Activated CD8-positive, alpha-beta memory T cell treated with anti-CD3 and anti-CD28 coated beads, Interleukin-2, amount 10 ng/mL, durations not matched to agents 7 days and 5 days (primary cell): ENCODE measurements at regions not wholly inside any gene's neighbourhood (a gene's known extent, or its start where the extent isn't known, plus 50 kb on each side); places are given as distances from the start of the nearest gene placed in this dataset.

Experiments used
- ATAC-seq: fragments of 150-1000 bp; cut with Tn5 transposase; one replicate; pipeline ENCODE4 v1.10.0; 2021; ENCODE audit warnings: moderate library complexity
- CTCF ChIA-PET: fragments of 350-600 bp; sonication (Branson Sonifier 250); formaldehyde crosslinking; loops from one replicate; lab custom pipeline; 2021; ENCODE audit warnings: antibody characterized with exemption; lab: Charles Lee
- DNase-seq: peaks from one replicate; pipeline ENCODE4 v3.0.0-alpha.2; 2020
- H3K27ac Mint-ChIP-seq: one replicate; pipeline ENCODE4 v1.8.0; 2021; ENCODE audit warnings: mild to moderate bottlenecking, mixed read lengths
- H3K27me3 Mint-ChIP-seq: one replicate; pipeline ENCODE4 v1.8.0; 2021; ENCODE audit warnings: mixed read lengths
- H3K36me3 Mint-ChIP-seq: one replicate; pipeline ENCODE4 v1.8.0; 2021; ENCODE audit warnings: mild to moderate bottlenecking, mixed read lengths
- H3K4me1 Mint-ChIP-seq: one replicate; pipeline ENCODE4 v1.8.0; 2021; ENCODE audit warnings: mixed read lengths
- H3K4me3 Mint-ChIP-seq: one replicate; pipeline ENCODE4 v1.8.0; 2021; ENCODE audit warnings: mild to moderate bottlenecking, moderate library complexity, mixed read lengths
- H3K9me3 Mint-ChIP-seq: one replicate; pipeline ENCODE4 v1.8.0; 2022; ENCODE audit warnings: low read depth, mixed read lengths

GRCh38 chr12:58286353-58286752, 345.0 kb downstream of the ATP23 start:
- CTCF ChIA-PET, result no interaction called here
- no peaks in the 10 kb centered on the region for H3K36me3 Mint-ChIP-seq
- H3K4me3 Mint-ChIP-seq, result no peak overlapping the region

GRCh38 chr12:58288190-58288589, 346.8 kb downstream of the ATP23 start:
- ATAC-seq (no peak), DNase-seq (no peak)
- no peaks in the 10 kb centered on the region for H3K4me1 Mint-ChIP-seq
- no peaks in the 10 kb centered on the region for H3K9me3 Mint-ChIP-seq
- CTCF ChIA-PET, result no interaction called here
- no peak overlapping the region for H3K4me3 Mint-ChIP-seq
- H3K27ac Mint-ChIP-seq, result no peak overlapping the region
- no peaks in the 10 kb centered on the region for H3K36me3 Mint-ChIP-seq
- no peaks in the 10 kb centered on the region for H3K27me3 Mint-ChIP-seq

More at GRCh38 chr12:58286353-58286752, 345.0 kb downstream of the ATP23 start:
- peaks cover 2% of the 10 kb centered on the region for H3K9me3 Mint-ChIP-seq
- DNase-seq, result no peak
- ATAC-seq, result no peak
- no peaks in the 10 kb centered on the region for H3K27me3 Mint-ChIP-seq
- no peaks in the 10 kb centered on the region for H3K4me1 Mint-ChIP-seq
- no peak overlapping the region for H3K27ac Mint-ChIP-seq

- H3K9me3 Mint-ChIP-seq, result no peaks in the 10 kb centered on the region
- no peak overlapping the region for H3K27ac Mint-ChIP-seq
- H3K36me3 Mint-ChIP-seq, result no peaks in the 10 kb centered on the region
- no peaks in the 10 kb centered on the region for H3K27me3 Mint-ChIP-seq
- CTCF ChIA-PET, result no interaction called here
- H3K4me3 Mint-ChIP-seq, result no peak overlapping the region
- DNase-seq, result no peak
- no peaks in the 10 kb centered on the region for H3K4me1 Mint-ChIP-seq
- no peak for ATAC-seq
Observed at GRCh38 chr12:58291106-58291505, 349.7 kb downstream of the ATP23 start.

DNA sequence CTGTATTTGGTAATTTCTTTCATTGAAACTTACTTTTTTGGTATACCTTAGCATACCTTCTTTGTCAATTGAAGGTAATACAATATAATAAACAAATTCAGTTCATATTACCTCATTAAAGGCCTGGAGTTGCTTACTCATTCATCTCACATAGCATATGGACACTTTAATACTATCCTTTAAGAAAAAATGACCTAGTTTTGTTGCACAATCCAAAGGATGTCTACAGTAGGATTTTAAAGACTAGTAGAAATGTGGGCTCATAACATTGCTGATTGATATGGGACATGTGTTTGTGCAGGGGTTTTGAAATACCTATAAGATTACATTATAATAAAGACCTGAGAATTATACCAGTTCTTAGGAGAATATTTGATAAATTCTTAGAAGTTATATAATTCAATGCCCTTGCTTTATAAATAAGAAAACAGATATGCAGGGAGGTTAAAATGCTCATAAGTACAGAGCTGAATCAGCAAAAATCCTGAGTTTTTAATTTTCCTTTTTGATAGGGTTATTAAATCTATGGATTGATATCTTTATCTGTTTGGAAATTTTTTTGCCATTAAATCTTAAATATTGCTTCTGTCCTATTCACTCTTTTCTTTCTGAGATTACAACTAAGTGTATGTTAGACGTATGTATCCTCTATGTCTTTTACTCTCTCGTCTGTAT, 352.1 kb downstream of the ATP23 start:
- DNase-seq (no peak), ATAC-seq (no peak)
- no peaks in the 10 kb centered on the region for H3K36me3 Mint-ChIP-seq
- H3K9me3 Mint-ChIP-seq, result no peaks in the 10 kb centered on the region
- CTCF ChIA-PET, result no interaction called here
- H3K27ac Mint-ChIP-seq, result no peak overlapping the region
- H3K27me3 Mint-ChIP-seq, result no peaks in the 10 kb centered on the region
- H3K4me3 Mint-ChIP-seq, result no peak overlapping the region
- no peaks in the 10 kb centered on the region for H3K4me1 Mint-ChIP-seq

DNA sequence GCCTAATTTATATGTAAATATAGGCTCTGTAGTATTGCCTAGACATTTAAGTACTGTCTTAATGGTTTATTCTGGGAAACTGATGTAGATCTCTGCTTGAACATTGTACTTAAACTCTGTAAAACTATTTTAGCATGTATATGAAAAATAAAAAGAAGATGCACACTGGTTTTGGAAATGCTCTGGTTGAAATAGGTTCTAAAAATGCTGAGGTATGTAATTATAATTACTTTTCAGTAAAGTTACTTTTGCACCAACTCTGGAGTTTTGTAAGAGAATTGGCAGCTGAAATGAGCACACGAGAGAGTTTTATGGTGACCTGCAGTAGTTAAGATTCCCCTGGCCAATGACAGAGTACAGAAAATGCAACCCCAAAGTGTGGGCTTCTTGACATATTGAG, 353.9 kb downstream of the ATP23 start:
- Mint-ChIP-seq H3K27me3 (no peaks in the 10 kb centered on the region), H3K27ac (no peak overlapping the region), H3K9me3 (no peaks in the 10 kb centered on the region), H3K4me3 (no peak overlapping the region), H3K36me3 (no peaks in the 10 kb centered on the region), H3K4me1 (no peaks in the 10 kb centered on the region)
- no peak for DNase-seq
- no peak for ATAC-seq
- CTCF ChIA-PET, result no interaction called here

GRCh38 chr12:58296863-58297262, 355.5 kb downstream of the ATP23 start:
- no peak for ATAC-seq
- no peaks in the 10 kb centered on the region for H3K4me1 Mint-ChIP-seq
- H3K9me3 Mint-ChIP-seq, result no peaks in the 10 kb centered on the region
- CTCF ChIA-PET, result no interaction called here
- no peak overlapping the region for H3K4me3 Mint-ChIP-seq
- no peak for DNase-seq
- H3K36me3 Mint-ChIP-seq, result no peaks in the 10 kb centered on the region
- no peak overlapping the region for H3K27ac Mint-ChIP-seq
- no peaks in the 10 kb centered on the region for H3K27me3 Mint-ChIP-seq

- no peaks in the 10 kb centered on the region for H3K36me3 Mint-ChIP-seq
- H3K4me1 Mint-ChIP-seq, result no peaks in the 10 kb centered on the region
- H3K4me3 Mint-ChIP-seq, result no peak overlapping the region
- H3K27me3 Mint-ChIP-seq, result no peaks in the 10 kb centered on the region
- CTCF ChIA-PET, result no interaction called here
- ATAC-seq (no peak), DNase-seq (no peak)
- H3K27ac Mint-ChIP-seq, result no peak overlapping the region
- no peaks in the 10 kb centered on the region for H3K9me3 Mint-ChIP-seq
Observed at GRCh38 chr12:58298803-58299202, 357.4 kb downstream of the ATP23 start.

GRCh38 chr12:58299371-58299770, 358.0 kb downstream of the ATP23 start:
- Mint-ChIP-seq H3K27ac (no peak overlapping the region), H3K9me3 (no peaks in the 10 kb centered on the region), H3K4me1 (no peaks in the 10 kb centered on the region), H3K36me3 (no peaks in the 10 kb centered on the region), H3K4me3 (no peak overlapping the region), H3K27me3 (no peaks in the 10 kb centered on the region)
- no peak for ATAC-seq
- DNase-seq, result no peak
- CTCF ChIA-PET, result no interaction called here

- Mint-ChIP-seq H3K27me3 (no peaks in the 10 kb centered on the region), H3K4me1 (no peaks in the 10 kb centered on the region), H3K27ac (no peak overlapping the region), H3K36me3 (no peaks in the 10 kb centered on the region), H3K4me3 (no peak overlapping the region), H3K9me3 (no peaks in the 10 kb centered on the region)
- CTCF ChIA-PET, result no interaction called here
- DNase-seq, result no peak
- no peak for ATAC-seq
Observed at GRCh38 chr12:58301038-58301729, 359.8 kb downstream of the ATP23 start.

- no peak for ATAC-seq
- no peaks in the 10 kb centered on the region for H3K36me3 Mint-ChIP-seq
- H3K27me3 Mint-ChIP-seq, result no peaks in the 10 kb centered on the region
- CTCF ChIA-PET, result no interaction called here
- no peaks in the 10 kb centered on the region for H3K4me1 Mint-ChIP-seq
- no peak for DNase-seq
- H3K9me3 Mint-ChIP-seq, result no peaks in the 10 kb centered on the region
- H3K27ac Mint-ChIP-seq, result no peak overlapping the region
- H3K4me3 Mint-ChIP-seq, result no peak overlapping the region
Observed at GRCh38 chr12:58301730-58302122, 360.4 kb downstream of the ATP23 start.

- Mint-ChIP-seq H3K27me3 (no peaks in the 10 kb centered on the region), H3K4me1 (no peaks in the 10 kb centered on the region), H3K27ac (no peak overlapping the region), H3K9me3 (no peaks in the 10 kb centered on the region), H3K36me3 (no peaks in the 10 kb centered on the region), H3K4me3 (no peak overlapping the region)
- no peak for ATAC-seq
- no peak for DNase-seq
- CTCF ChIA-PET, result no interaction called here
Observed at GRCh38 chr12:58302487-58303011, 361.2 kb downstream of the ATP23 start.

DNA sequence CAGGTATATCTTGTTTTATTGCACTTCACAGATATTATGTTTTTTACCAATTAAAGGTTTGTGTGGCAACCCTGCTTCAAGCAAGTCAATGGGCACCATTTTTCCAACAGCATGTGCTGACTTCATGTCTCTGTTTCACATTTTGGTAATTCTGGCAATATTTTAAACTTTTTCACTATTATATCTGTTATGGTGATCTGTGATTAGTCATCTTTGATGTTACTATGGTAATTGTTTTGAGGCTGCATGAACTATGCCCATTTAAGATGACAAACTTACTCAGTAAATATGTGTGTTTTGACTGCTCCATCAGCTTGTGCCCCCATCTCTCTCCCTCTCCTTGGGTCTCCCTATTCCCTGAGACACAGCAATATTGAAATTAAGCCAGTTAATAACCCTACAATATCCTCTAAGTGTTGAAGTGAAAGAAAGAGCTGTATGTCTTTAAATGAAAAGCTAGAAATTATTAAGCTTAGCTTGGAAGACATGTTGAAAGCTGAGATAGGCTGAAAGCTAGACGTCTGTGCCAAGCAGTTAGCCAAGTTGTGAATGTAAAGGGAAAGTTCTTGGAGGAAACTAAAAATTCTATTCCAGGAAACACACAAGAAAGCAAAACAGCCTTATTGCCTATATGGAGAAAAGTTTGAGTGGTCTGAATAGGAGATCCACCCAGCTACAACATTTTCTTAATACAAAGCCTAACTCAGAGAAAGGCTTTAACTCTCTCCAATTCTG, 365.1 kb downstream of the ATP23 start:
- CTCF ChIA-PET, result no interaction called here
- no peak overlapping the region for H3K4me3 Mint-ChIP-seq
- DNase-seq, result no peak
- no peak overlapping the region for H3K27ac Mint-ChIP-seq
- no peaks in the 10 kb centered on the region for H3K36me3 Mint-ChIP-seq
- no peaks in the 10 kb centered on the region for H3K4me1 Mint-ChIP-seq
- no peaks in the 10 kb centered on the region for H3K9me3 Mint-ChIP-seq
- no peaks in the 10 kb centered on the region for H3K27me3 Mint-ChIP-seq
- ATAC-seq, result no peak

- no peak for DNase-seq
- no peak for ATAC-seq
- Mint-ChIP-seq H3K36me3 (no peaks in the 10 kb centered on the region), H3K27me3 (no peaks in the 10 kb centered on the region), H3K27ac (no peak overlapping the region), H3K9me3 (no peaks in the 10 kb centered on the region), H3K4me1 (no peaks in the 10 kb centered on the region), H3K4me3 (no peak overlapping the region)
- CTCF ChIA-PET, result no interaction called here
Observed at GRCh38 chr12:58309806-58310205, 368.4 kb downstream of the ATP23 start.

DNA sequence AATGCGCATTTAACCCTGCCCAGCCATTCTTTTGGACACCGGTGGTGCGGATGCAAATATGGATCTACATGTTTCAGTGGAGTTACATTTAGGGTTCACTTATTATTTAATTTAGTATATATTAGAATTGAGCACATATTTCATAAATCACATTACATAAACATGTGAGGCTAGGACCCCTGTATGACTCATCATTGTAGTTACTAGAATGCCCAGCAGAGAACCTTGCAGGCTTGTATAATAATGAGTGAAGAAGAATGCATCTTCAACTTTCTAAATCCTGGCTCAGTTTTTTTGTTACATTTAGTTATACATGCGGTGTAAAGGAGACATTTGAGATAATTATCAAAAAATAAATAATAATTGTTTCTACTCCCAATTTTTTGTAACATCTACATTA, 369.0 kb downstream of the ATP23 start:
- H3K9me3 Mint-ChIP-seq, result no peaks in the 10 kb centered on the region
- no peaks in the 10 kb centered on the region for H3K4me1 Mint-ChIP-seq
- no peak overlapping the region for H3K4me3 Mint-ChIP-seq
- no peaks in the 10 kb centered on the region for H3K36me3 Mint-ChIP-seq
- CTCF ChIA-PET, result no interaction called here
- H3K27me3 Mint-ChIP-seq, result no peaks in the 10 kb centered on the region
- ATAC-seq (no peak), DNase-seq (no peak)
- H3K27ac Mint-ChIP-seq, result no peak overlapping the region
